SK-N-MC (cell line): ENCODE measurements at regions not wholly inside any gene's neighbourhood (a gene's known extent, or its start where the extent isn't known, plus 50 kb on each side); places are given as distances from the start of the nearest gene placed in this dataset.

ENCODE experiments used
- EZH2 ChIP-seq: fragments of 200-600 bp; sonication (generic); IDR thresholded peaks from one replicate; pipeline ENCODE4 v1.6.1; 2017; ENCODE audit warnings: antibody characterized with exemption
- FOXP2 ChIP-seq: optimal IDR thresholded peaks from 2 replicates; pipeline ENCODE3; 2011; ENCODE audit warnings: mild to moderate bottlenecking, moderate library complexity; ENCODE audit not compliant: insufficient read depth; ENCODE audit errors: extremely low read length, control extremely low read depth
- POLR2AphosphoS5 ChIP-seq: IDR thresholded peaks from 2 replicates; pipeline ENCODE4 v1.6.1; 2012; ENCODE audit warnings: mild to moderate bottlenecking, low read depth, low read length, borderline replicate concordance

GRCh38 chr13:74930402-74931165, 551.4 kb downstream of the TBC1D4 start:
- TF ChIP-seq POLR2AphosphoS5 (no peak), EZH2 (no peak), FOXP2 (no peak)
